ENCODE measurements at regions not wholly inside any gene's neighbourhood (a gene's known extent, or its start where the extent isn't known, plus 50 kb on each side); places are given as distances from the start of the nearest gene placed in this dataset.

DNA sequence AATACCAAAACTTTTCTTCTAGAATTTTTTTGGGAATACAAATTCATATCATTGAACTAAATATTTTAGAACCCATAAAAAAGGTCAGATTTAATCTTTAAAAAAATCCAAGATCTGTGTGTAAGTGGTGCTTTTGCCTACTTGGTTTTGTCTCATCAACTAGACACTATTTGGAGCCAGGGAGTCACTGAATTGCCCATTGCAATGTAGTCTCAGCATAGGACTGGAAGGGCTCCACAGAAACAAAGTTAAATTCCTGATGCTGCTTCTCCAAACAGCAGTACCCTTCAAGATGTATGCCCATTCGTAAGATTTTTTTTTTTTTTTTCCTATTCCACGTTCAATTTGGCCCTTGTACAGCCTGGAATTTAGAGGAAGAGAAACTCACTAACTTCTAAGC is 208.0 kb upstream of the MPDZ start:
- no peaks in the 10 kb centered on the region for H3K4me1 ChIP-seq (ENCODE audit: control insufficient read depth, insufficient read depth, low read depth, low read length)

DNA sequence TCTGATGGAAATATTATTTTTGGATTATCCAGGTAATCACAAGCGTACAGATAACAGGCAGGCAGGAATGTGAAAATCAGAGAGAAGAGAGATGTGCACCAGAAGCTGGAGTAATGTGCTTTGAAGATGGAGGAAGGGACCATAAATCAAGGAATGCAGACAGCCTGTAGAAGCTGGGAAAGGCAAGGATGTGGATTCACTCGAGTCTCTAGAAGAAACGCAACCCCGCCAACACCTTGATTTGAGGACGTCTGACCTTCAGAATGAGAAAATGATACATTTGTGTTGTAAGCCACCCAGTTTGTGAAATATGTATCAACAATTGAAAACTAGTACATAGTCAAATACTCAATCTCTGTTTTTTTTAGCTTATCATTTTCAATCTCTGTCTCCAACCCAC is 207.6 kb upstream of the MPDZ start:
- no peak overlapping the region for H3K4me3 ChIP-seq (ENCODE audit: insufficient read depth in 1 of 2, low read depth in 1 of 2, low read length in 2 of 2)
- no peak overlapping the region for H3K4me2 ChIP-seq (ENCODE audit: low read length, poor library complexity, severe bottlenecking)
- H4K8ac ChIP-seq (ENCODE audit: low read length), result no peak overlapping the region
- H4K91ac ChIP-seq (ENCODE audit: low read length), result no peak overlapping the region
- H2BK12ac ChIP-seq (ENCODE audit: low read length in 2 of 2), result no peak overlapping the region
- no peak overlapping the region for H2AK5ac ChIP-seq (ENCODE audit: low read length, severe bottlenecking)
- H2BK5ac ChIP-seq (ENCODE audit: low read depth, low read length, poor library complexity, severe bottlenecking), result no peak overlapping the region
- no peaks in the 10 kb centered on the region for H3K4me1 ChIP-seq (ENCODE audit: control insufficient read depth, insufficient read depth, low read depth, low read length)
- H3K36me3 ChIP-seq (ENCODE audit: control insufficient read depth in 1 of 2, insufficient read depth in 2 of 2, low read depth in 1 of 2, low read length in 2 of 2), result no peaks in the 10 kb centered on the region
- peaks cover 0 to 3% of the 10 kb centered on the region in 2 experiments for H3K27me3 ChIP-seq (ENCODE audit: control insufficient read depth in 1 of 2, insufficient read depth in 1 of 2, low read length in 2 of 2)
- H3K9ac ChIP-seq (ENCODE audit: low read length), result no peak overlapping the region
- H3K79me1 ChIP-seq (replicated peaks; ENCODE audit: low read length, poor library complexity, severe bottlenecking), result no peaks in the 10 kb centered on the region
- DNase-seq, result no peak
- H3K18ac ChIP-seq (ENCODE audit: low read depth in 1 of 2, low read length in 2 of 2), result no peak overlapping the region
- no peak overlapping the region for H2BK120ac ChIP-seq (ENCODE audit: low read depth, low read length)
- no peak overlapping the region for H3K23ac ChIP-seq (ENCODE audit: low read length in 2 of 2)
- no peak overlapping the region for H3K27ac ChIP-seq (ENCODE audit: low read length, poor library complexity, severe bottlenecking)
- H3K4ac ChIP-seq (ENCODE audit: low read depth in 1 of 2, low read length in 2 of 2), result no peak overlapping the region
- WGBS, result 54% methylated on average over 3 of the region's 5 CpGs
- H2BK15ac ChIP-seq (ENCODE audit: low read depth, poor library complexity, severe bottlenecking), result no peak overlapping the region
- H3K9me3 ChIP-seq (ENCODE audit: control insufficient read depth, low read length), result no peaks in the 10 kb centered on the region
- no peak overlapping the region for H3K14ac ChIP-seq (ENCODE audit: low read length in 2 of 2)
- no peak overlapping the region for H2AFZ ChIP-seq (ENCODE audit: low read depth, low read length)

More for the DNA sequence above, 208.0 kb upstream of the MPDZ start:
- no peak overlapping the region for H3K9ac ChIP-seq (ENCODE audit: low read length)
- no peak overlapping the region for H2BK5ac ChIP-seq (ENCODE audit: low read depth, low read length, poor library complexity, severe bottlenecking)
- no peaks in the 10 kb centered on the region for H3K36me3 ChIP-seq (ENCODE audit: control insufficient read depth in 1 of 2, insufficient read depth in 2 of 2, low read depth in 1 of 2, low read length in 2 of 2)
- no peak overlapping the region for H2AFZ ChIP-seq (ENCODE audit: low read depth, low read length)
- peaks cover 0 to 3% of the 10 kb centered on the region in 2 experiments for H3K27me3 ChIP-seq (ENCODE audit: control insufficient read depth in 1 of 2, insufficient read depth in 1 of 2, low read length in 2 of 2)
- no peak overlapping the region for H4K8ac ChIP-seq (ENCODE audit: low read length)
- H3K23ac ChIP-seq (ENCODE audit: low read length in 2 of 2), result no peak overlapping the region
- H3K9me3 ChIP-seq (ENCODE audit: control insufficient read depth, low read length), result no peaks in the 10 kb centered on the region
- no peak overlapping the region for H3K14ac ChIP-seq (ENCODE audit: low read length in 2 of 2)
- no peak overlapping the region for H4K91ac ChIP-seq (ENCODE audit: low read length)
- H3K4ac ChIP-seq (ENCODE audit: low read depth in 1 of 2, low read length in 2 of 2), result no peak overlapping the region
- no peak overlapping the region for H3K4me2 ChIP-seq (ENCODE audit: low read length, poor library complexity, severe bottlenecking)
- no peak overlapping the region for H3K4me3 ChIP-seq (ENCODE audit: insufficient read depth in 1 of 2, low read depth in 1 of 2, low read length in 2 of 2)
- no peak overlapping the region for H2BK120ac ChIP-seq (ENCODE audit: low read depth, low read length)
- H2BK12ac ChIP-seq (ENCODE audit: low read length in 2 of 2), result no peak overlapping the region
- no peak overlapping the region for H3K27ac ChIP-seq (ENCODE audit: low read length, poor library complexity, severe bottlenecking)
- H2AK5ac ChIP-seq (ENCODE audit: low read length, severe bottlenecking), result no peak overlapping the region
- no peak for DNase-seq
- H2BK15ac ChIP-seq (ENCODE audit: low read depth, poor library complexity, severe bottlenecking), result no peak overlapping the region
- WGBS, result 85% methylated on average over 2 of the region's 2 CpGs
- no peaks in the 10 kb centered on the region for H3K79me1 ChIP-seq (replicated peaks; ENCODE audit: low read length, poor library complexity, severe bottlenecking)
- H3K18ac ChIP-seq (ENCODE audit: low read depth in 1 of 2, low read length in 2 of 2), result no peak overlapping the region

DNA sequence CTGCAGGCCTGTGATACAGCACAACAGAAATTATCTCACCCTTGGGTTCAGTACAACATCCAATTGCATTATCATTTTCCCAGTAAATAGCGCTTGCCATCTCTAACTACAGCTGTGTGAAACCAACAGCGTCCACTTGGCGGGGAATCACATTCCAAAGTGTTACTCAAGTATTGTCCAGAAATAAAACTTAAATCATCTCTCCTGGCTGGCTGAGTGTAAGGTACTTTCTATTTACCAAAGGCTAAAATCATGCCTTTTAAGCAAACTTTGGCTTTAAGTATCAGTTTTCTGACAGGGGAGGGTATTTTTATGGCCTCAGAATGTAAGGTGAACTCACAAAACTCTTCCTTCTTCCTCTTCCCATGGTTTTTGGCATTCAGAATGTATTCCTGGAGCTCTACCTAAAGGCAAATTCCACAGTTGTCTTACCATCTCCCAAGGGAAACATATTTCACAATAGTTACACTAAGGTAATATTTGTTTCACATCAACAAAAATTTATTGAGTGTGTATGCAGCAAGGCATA is 205.6 kb upstream of the MPDZ start:
- no peak overlapping the region for H4K91ac ChIP-seq (ENCODE audit: low read length)
- H2BK12ac ChIP-seq (ENCODE audit: low read length in 2 of 2), result no peak overlapping the region
- no peak overlapping the region for H2BK120ac ChIP-seq (ENCODE audit: low read depth, low read length)
- no peaks in the 10 kb centered on the region for H3K36me3 ChIP-seq (ENCODE audit: control insufficient read depth in 1 of 2, insufficient read depth in 2 of 2, low read depth in 1 of 2, low read length in 2 of 2)
- no peak overlapping the region for H2AK5ac ChIP-seq (ENCODE audit: low read length, severe bottlenecking)
- DNase-seq, result peak; percentile 22
- no peak overlapping the region for H2AFZ ChIP-seq (ENCODE audit: low read depth, low read length)
- H3K9ac ChIP-seq (ENCODE audit: low read length), result peak overlapping the region; percentile 46
- H3K23ac ChIP-seq (ENCODE audit: low read length in 2 of 2), result no peak overlapping the region
- no peak overlapping the region for H3K18ac ChIP-seq (ENCODE audit: low read depth in 1 of 2, low read length in 2 of 2)
- no peaks in the 10 kb centered on the region for H3K4me1 ChIP-seq (ENCODE audit: control insufficient read depth, insufficient read depth, low read depth, low read length)
- no peak overlapping the region for H3K14ac ChIP-seq (ENCODE audit: low read length in 2 of 2)
- H3K4me2 ChIP-seq (ENCODE audit: low read length, poor library complexity, severe bottlenecking), result no peak overlapping the region
- H3K4me3 ChIP-seq (ENCODE audit: insufficient read depth in 1 of 2, low read depth in 1 of 2, low read length in 2 of 2), result peak overlapping the region in 1 of 2 experiments; percentile 55
- WGBS, result 55% methylated on average over 3 of the region's 3 CpGs
- H2BK5ac ChIP-seq (ENCODE audit: low read depth, low read length, poor library complexity, severe bottlenecking), result no peak overlapping the region
- peaks cover 0 to 3% of the 10 kb centered on the region in 2 experiments for H3K27me3 ChIP-seq (ENCODE audit: control insufficient read depth in 1 of 2, insufficient read depth in 1 of 2, low read length in 2 of 2)
- no peak overlapping the region for H3K27ac ChIP-seq (ENCODE audit: low read length, poor library complexity, severe bottlenecking)
- no peak overlapping the region for H3K4ac ChIP-seq (ENCODE audit: low read depth in 1 of 2, low read length in 2 of 2)
- no peaks in the 10 kb centered on the region for H3K79me1 ChIP-seq (replicated peaks; ENCODE audit: low read length, poor library complexity, severe bottlenecking)
- no peaks in the 10 kb centered on the region for H3K9me3 ChIP-seq (ENCODE audit: control insufficient read depth, low read length)
- no peak overlapping the region for H2BK15ac ChIP-seq (ENCODE audit: low read depth, poor library complexity, severe bottlenecking)
- no peak overlapping the region for H4K8ac ChIP-seq (ENCODE audit: low read length)

DNA sequence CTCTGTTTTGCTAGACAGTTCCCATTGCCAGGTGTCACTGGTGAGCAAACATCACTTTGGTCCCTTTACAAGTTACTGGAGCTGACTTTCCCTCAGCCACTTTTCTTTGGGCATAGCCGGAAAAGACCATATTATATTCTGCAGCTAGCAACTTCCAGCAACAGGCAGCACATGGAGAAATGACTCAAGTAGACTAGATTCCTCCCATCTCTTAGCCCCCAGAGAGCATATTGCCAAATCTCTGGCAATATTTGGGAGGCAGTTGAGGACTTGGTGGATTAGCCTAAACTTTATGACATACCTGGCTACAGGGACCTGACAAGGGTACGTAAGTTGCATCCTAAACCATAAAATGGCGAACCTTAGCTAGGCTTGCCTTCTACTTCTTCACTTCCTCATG is 204.7 kb upstream of the MPDZ start:
- Histone ChIP-seq H2BK5ac (ENCODE audit: low read depth, low read length, poor library complexity, severe bottlenecking) (no peak overlapping the region), H3K4me2 (ENCODE audit: low read length, poor library complexity, severe bottlenecking) (no peak overlapping the region), H3K4me3 (ENCODE audit: insufficient read depth in 1 of 2, low read depth in 1 of 2, low read length in 2 of 2) (peak overlapping the region in 1 of 2 experiments; percentile 25), H3K4me1 (ENCODE audit: control insufficient read depth, insufficient read depth, low read depth, low read length) (no peaks in the 10 kb centered on the region), H2BK15ac (ENCODE audit: low read depth, poor library complexity, severe bottlenecking) (no peak overlapping the region), H3K27ac (ENCODE audit: low read length, poor library complexity, severe bottlenecking) (no peak overlapping the region), H4K8ac (ENCODE audit: low read length) (no peak overlapping the region), H3K23ac (ENCODE audit: low read length in 2 of 2) (no peak overlapping the region), H2BK12ac (ENCODE audit: low read length in 2 of 2) (no peak overlapping the region), H3K4ac (ENCODE audit: low read depth in 1 of 2, low read length in 2 of 2) (no peak overlapping the region), H3K79me1 (replicated peaks; ENCODE audit: low read length, poor library complexity, severe bottlenecking) (no peaks in the 10 kb centered on the region), H4K91ac (ENCODE audit: low read length) (no peak overlapping the region), H3K14ac (ENCODE audit: low read length in 2 of 2) (no peak overlapping the region), H3K27me3 (ENCODE audit: control insufficient read depth in 1 of 2, insufficient read depth in 1 of 2, low read length in 2 of 2) (peaks cover 0 to 3% of the 10 kb centered on the region in 2 experiments), H2AFZ (ENCODE audit: low read depth, low read length) (no peak overlapping the region), H3K9me3 (ENCODE audit: control insufficient read depth, low read length) (no peaks in the 10 kb centered on the region), H3K18ac (ENCODE audit: low read depth in 1 of 2, low read length in 2 of 2) (no peak overlapping the region), H2AK5ac (ENCODE audit: low read length, severe bottlenecking) (no peak overlapping the region), H3K9ac (ENCODE audit: low read length) (peak overlapping the region; percentile 26), H3K36me3 (ENCODE audit: control insufficient read depth in 1 of 2, insufficient read depth in 2 of 2, low read depth in 1 of 2, low read length in 2 of 2) (no peaks in the 10 kb centered on the region), H2BK120ac (ENCODE audit: low read depth, low read length) (no peak overlapping the region)
- DNase-seq, result no peak
- 100% methylated on average over 2 of the region's 3 CpGs for WGBS
